B cell (primary cell): ENCODE measurements at regions not wholly inside any gene's neighbourhood (a gene's known extent, or its start where the extent isn't known, plus 50 kb on each side); places are given as distances from the start of the nearest gene placed in this dataset.

Experiments used
- ATAC-seq: fragments of 200-7000 bp; cut with Tn5 transposase; one replicate; pipeline ENCODE4 v1.10.0; 2021; ENCODE audit warnings: low read depth, mild to moderate bottlenecking, moderate number of reproducible peaks, moderate library complexity
- CTCF ChIA-PET: fragments of 350-600 bp; sonication (Branson Sonifier 250); formaldehyde crosslinking; loops from one replicate; lab custom pipeline; 2021; ENCODE audit warnings: antibody characterized with exemption, inconsistent platforms; lab: Charles Lee
- POLR2A ChIA-PET: fragments of 350-600 bp; sonication (Branson Sonifier 250); formaldehyde crosslinking; loops from one replicate; lab custom pipeline; 2021; ENCODE audit warnings: antibody characterized with exemption; lab: Charles Lee
- DNase-seq: peaks from one replicate; pipeline ENCODE4 v3.0.0; 2013
- H2AFZ ChIP-seq: 2 replicates; pipeline ENCODE4 v1.6.1; 2012; ENCODE audit warnings: mild to moderate bottlenecking, low read depth, low read length; ENCODE audit not compliant: insufficient read depth, poor library complexity, severe bottlenecking
- H3K27ac ChIP-seq, 2 donors: 1 replicate in 1 of 2; 2 replicates in 1 of 2; pipeline ENCODE4 v1.5.1; 2012 to 2013; ENCODE audit warnings: low read length in 2 of 2, mild to moderate bottlenecking in 2 of 2, moderate library complexity in 1 of 2
- H3K27me3 ChIP-seq, 4 experiments: fragments of 200-600 bp in 1 of 4; sonication (generic) in 1 of 4; replicated peaks in 1 of 4; 1 replicate in 2 of 4; 2 replicates in 2 of 4; pipeline versions ENCODE4 v1.6.1 to v1.7.0; 2013 to 2016; ENCODE audit warnings: low read length in 3 of 4, mild to moderate bottlenecking in 2 of 4, mixed read lengths in 1 of 4, moderate library complexity in 1 of 4; ENCODE audit not compliant: insufficient read depth in 4 of 4, control insufficient read depth in 3 of 4; ENCODE audit errors: control extremely low read depth in 1 of 4
- H3K36me3 ChIP-seq, 2 experiments: replicated peaks in 1 of 2; 1 replicate in 1 of 2; 2 replicates in 1 of 2; pipeline versions ENCODE4 v1.6.1 to v1.7.1; 2013; ENCODE audit warnings: low read length in 1 of 2; ENCODE audit not compliant: insufficient read depth in 2 of 2, control insufficient read depth in 1 of 2; ENCODE audit errors: control extremely low read depth in 1 of 2, extremely low read depth in 1 of 2
- H3K4me1 ChIP-seq, 2 donors: fragments of 200-600 bp in 1 of 2; sonication (generic) in 1 of 2; 1 replicate in 1 of 2; 2 replicates in 1 of 2; pipeline versions ENCODE4 v1.5.1 to v1.6.1; 2013 to 2017; ENCODE audit warnings: low read length in 2 of 2; ENCODE audit not compliant: control insufficient read depth in 2 of 2, insufficient read depth in 2 of 2
- H3K4me2 ChIP-seq: replicated peaks from 2 replicates; pipeline ENCODE3; 2012; ENCODE audit warnings: mild to moderate bottlenecking, low read depth, low read length; ENCODE audit not compliant: poor library complexity, severe bottlenecking
- H3K4me3 ChIP-seq, 5 experiments: fragments of 200-600 bp in 1 of 5; sonication (generic) in 1 of 5; 1 replicate in 3 of 5; 2 replicates in 2 of 5; pipeline versions ENCODE4 v1.5.1 to v1.7.0; 2011 to 2016; ENCODE audit warnings: low read length in 4 of 5, mild to moderate bottlenecking in 4 of 5, low read depth in 2 of 5, control low read depth in 1 of 5, moderate library complexity in 1 of 5; ENCODE audit not compliant: insufficient read depth in 1 of 5; ENCODE audit errors: control extremely low read depth in 1 of 5, extremely low read depth in 1 of 5
- H3K79me2 ChIP-seq: fragments of 200-600 bp; sonication (generic); one replicate; pipeline ENCODE4 v1.6.0; 2016; ENCODE audit warnings: low read length; ENCODE audit not compliant: control insufficient read depth, insufficient read depth
- H3K9ac ChIP-seq: fragments of 200-600 bp; sonication (generic); 2 replicates; pipeline ENCODE4 v1.6.1; 2017; ENCODE audit warnings: mild to moderate bottlenecking, low read length, moderate library complexity
- H3K9me3 ChIP-seq, 3 donors: one replicate each; pipeline versions ENCODE4 v1.6.1 to v1.7.1; 2013; ENCODE audit warnings: low read length in 2 of 3; ENCODE audit not compliant: control insufficient read depth in 2 of 3, insufficient read depth in 1 of 3; ENCODE audit errors: control extremely low read depth in 1 of 3
- H4K20me1 ChIP-seq: 2 replicates; pipeline ENCODE4 v1.6.0; 2012; ENCODE audit warnings: mild to moderate bottlenecking, low read length; ENCODE audit not compliant: insufficient read depth, control insufficient read depth, poor library complexity, severe bottlenecking
- H3K27ac Mint-ChIP-seq: one replicate; pipeline ENCODE4 v1.8.0; 2021; ENCODE audit warnings: mixed read lengths
- H3K27me3 Mint-ChIP-seq: one replicate; pipeline ENCODE4 v1.8.0; 2021; ENCODE audit warnings: mixed read lengths
- H3K4me1 Mint-ChIP-seq: one replicate; pipeline ENCODE4 v1.8.0; 2021; ENCODE audit warnings: mixed read lengths
- H3K4me3 Mint-ChIP-seq: one replicate; pipeline ENCODE4 v1.8.0; 2021; ENCODE audit warnings: mixed read lengths
- H3K9me3 Mint-ChIP-seq: one replicate; pipeline ENCODE4 v1.8.0; 2022; ENCODE audit warnings: mixed read lengths; ENCODE audit not compliant: insufficient read depth
- CTCF ChIP-seq: fragments of 200-600 bp; IDR thresholded peaks from one replicate; pipeline ENCODE4 v1.8.0; 2022; ENCODE audit warnings: antibody characterized with exemption, mild to moderate bottlenecking
- EZH2 ChIP-seq: IDR thresholded peaks from 2 replicates; pipeline ENCODE4 v1.6.1; 2012; ENCODE audit warnings: borderline replicate concordance, low read depth, mild to moderate bottlenecking, moderate library complexity, low read length; ENCODE audit not compliant: insufficient read depth, poor library complexity, severe bottlenecking
- WGBS: methylation state at CpG from one replicate; pipeline ENCODE4 v1.1.5; 2013; ENCODE audit warnings: missing lambda C conversion rate; ENCODE audit not compliant: insufficient coverage; 5-methylcytosine and 5-hydroxymethylcytosine counted together
- intact Hi-C: fragments of 100-400 bp; cut with micrococcal nuclease; formaldehyde crosslinking; loops from one replicate; pipeline ENCODE4 v1.10.0; 2022

- Histone ChIP-seq H3K4me1 (peaks cover 0 to 6% of the 10 kb centered on the region in 2 donors), H3K9ac (no peak overlapping the region), H3K36me3 (no peaks in the 10 kb centered on the region), H3K27me3 (no peaks in the 10 kb centered on the region), H4K20me1 (no peaks in the 10 kb centered on the region), H3K27ac (no peak overlapping the region), H2AFZ (no peak overlapping the region), H3K4me2 (no peak overlapping the region), H3K9me3 (no peaks in the 10 kb centered on the region), H3K79me2 (no peaks in the 10 kb centered on the region), H3K4me3 (no peak overlapping the region)
- WGBS: no CpG with 5 or more reads among the region's 2 CpGs
- intact Hi-C loops: no loop called here
- peaks cover 5% of the 10 kb centered on the region for H3K4me1 Mint-ChIP-seq
- ATAC-seq (no peak), DNase-seq (no peak)
- H3K9me3 Mint-ChIP-seq: peaks cover under 1% of the 10 kb centered on the region
- no peak for TF ChIP-seq EZH2
- TF ChIP-seq CTCF: no peak
- CTCF ChIA-PET: no interaction called here
- H3K27me3 Mint-ChIP-seq: no peaks in the 10 kb centered on the region
- no peak overlapping the region for H3K4me3 Mint-ChIP-seq
- POLR2A ChIA-PET: no interaction called here
- H3K27ac Mint-ChIP-seq: no peak overlapping the region
These were observed 528.9 kb upstream of the MEF2C start for GRCh38 chr5:89411891-89412290.

DNA sequence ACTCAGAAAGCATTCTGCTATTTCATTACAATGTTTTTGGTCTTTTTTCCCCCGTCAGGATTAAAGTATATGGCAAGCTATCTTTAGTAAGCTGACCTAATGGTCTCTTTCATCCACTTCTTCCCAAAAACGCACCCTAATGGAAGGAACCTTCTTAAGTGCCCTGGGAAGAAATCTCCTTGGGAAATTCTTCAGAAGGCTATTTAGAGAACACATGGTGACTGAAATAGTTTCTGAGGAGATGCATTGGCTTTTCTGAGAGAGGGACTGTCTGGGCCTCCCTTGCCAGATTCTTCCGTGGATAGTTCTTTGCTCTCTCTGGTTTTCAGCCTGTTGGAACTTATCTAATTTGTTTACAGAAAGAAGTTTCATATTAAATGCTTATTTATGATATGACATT lies 524.1 kb upstream of the MEF2C start:
- POLR2A ChIA-PET: no interaction called here
- WGBS: no CpG with 5 or more reads among the region's 3 CpGs

More for the DNA sequence above, 524.1 kb upstream of the MEF2C start:
- Histone ChIP-seq H3K27ac (no peak overlapping the region), H3K4me1 (peaks cover 0 to 6% of the 10 kb centered on the region in 2 donors), H3K4me3 (no peak overlapping the region), H4K20me1 (no peaks in the 10 kb centered on the region), H3K9ac (no peak overlapping the region), H3K79me2 (no peaks in the 10 kb centered on the region), H2AFZ (no peak overlapping the region), H3K27me3 (no peaks in the 10 kb centered on the region), H3K9me3 (peaks cover 0 to 4% (median 0%) of the 10 kb centered on the region in 3 donors), H3K4me2 (no peak overlapping the region), H3K36me3 (no peaks in the 10 kb centered on the region)
- Mint-ChIP-seq H3K4me1 (peaks cover 7% of the 10 kb centered on the region), H3K27me3 (no peaks in the 10 kb centered on the region), H3K27ac (no peak overlapping the region), H3K9me3 (peaks cover 2% of the 10 kb centered on the region), H3K4me3 (no peak overlapping the region)
- ATAC-seq (no peak), DNase-seq (no peak)
- TF ChIP-seq CTCF (no peak), EZH2 (no peak)
- intact Hi-C loops: no loop called here
- CTCF ChIA-PET: no interaction called here
